ENCODE measurements at regions not wholly inside any gene's neighbourhood (a gene's known extent, or its start where the extent isn't known, plus 50 kb on each side); places are given as distances from the start of the nearest gene placed in this dataset.

- TF ChIP-seq CTCF (IDR thresholded peaks at IDR 0.05 in 4 of 5, conservative IDR thresholded peaks at IDR 0.05 in 1 of 5): no peak
- no peak for TF ChIP-seq POLR2A (IDR thresholded peaks at IDR 0.05)
Observed at GRCh38 chr6:43996618-43997344, 130.5 kb downstream of the MRPL14 start.
